ENCODE measurements at regions not wholly inside any gene's neighbourhood (a gene's known extent, or its start where the extent isn't known, plus 50 kb on each side); places are given as distances from the start of the nearest gene placed in this dataset.

DNA sequence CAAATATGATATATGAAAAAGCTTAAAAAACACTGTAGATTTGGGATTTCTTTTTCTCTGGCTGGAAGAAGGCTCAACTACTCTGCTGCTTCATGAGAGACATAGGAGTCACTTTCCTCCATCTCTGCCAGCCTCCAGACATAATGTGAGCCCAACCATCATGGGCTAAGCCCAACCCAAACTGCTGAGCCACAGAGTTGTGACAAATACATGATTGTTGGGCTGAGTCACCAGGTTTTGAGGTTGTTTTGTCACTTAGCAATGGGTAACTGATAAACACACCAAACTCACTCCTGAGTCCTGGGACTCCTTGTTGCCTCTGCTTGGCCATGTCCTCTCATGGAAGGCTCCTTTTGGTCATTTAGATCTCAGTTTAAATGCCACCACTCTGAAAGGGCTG, 381.8 kb upstream of the FZD8 start:
- ATAC-seq, result peak; percentile 55 to 74 (median 64)
- TF ChIP-seq, protein P1, sequence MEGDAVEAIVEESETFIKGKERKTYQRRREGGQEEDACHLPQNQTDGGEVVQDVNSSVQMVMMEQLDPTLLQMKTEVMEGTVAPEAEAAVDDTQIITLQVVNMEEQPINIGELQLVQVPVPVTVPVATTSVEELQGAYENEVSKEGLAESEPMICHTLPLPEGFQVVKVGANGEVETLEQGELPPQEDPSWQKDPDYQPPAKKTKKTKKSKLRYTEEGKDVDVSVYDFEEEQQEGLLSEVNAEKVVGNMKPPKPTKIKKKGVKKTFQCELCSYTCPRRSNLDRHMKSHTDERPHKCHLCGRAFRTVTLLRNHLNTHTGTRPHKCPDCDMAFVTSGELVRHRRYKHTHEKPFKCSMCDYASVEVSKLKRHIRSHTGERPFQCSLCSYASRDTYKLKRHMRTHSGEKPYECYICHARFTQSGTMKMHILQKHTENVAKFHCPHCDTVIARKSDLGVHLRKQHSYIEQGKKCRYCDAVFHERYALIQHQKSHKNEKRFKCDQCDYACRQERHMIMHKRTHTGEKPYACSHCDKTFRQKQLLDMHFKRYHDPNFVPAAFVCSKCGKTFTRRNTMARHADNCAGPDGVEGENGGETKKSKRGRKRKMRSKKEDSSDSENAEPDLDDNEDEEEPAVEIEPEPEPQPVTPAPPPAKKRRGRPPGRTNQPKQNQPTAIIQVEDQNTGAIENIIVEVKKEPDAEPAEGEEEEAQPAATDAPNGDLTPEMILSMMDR (IDR thresholded peaks at IDR 0.05), result no peak
- Histone ChIP-seq H3K27ac (no peak overlapping the region), H3K4me1 (no peaks in the 10 kb centered on the region), H3K27me3 (no peaks in the 10 kb centered on the region), H3K9me3 (no peaks in the 10 kb centered on the region), H3K36me3 (no peaks in the 10 kb centered on the region), H3K4me3 (no peak overlapping the region)
- peak in 2 of 6 donors; percentile 11 to 13 for DNase-seq
- intact Hi-C loops (cut with DNase I), result no loop called here
- no peak for FAIRE-seq

DNA sequence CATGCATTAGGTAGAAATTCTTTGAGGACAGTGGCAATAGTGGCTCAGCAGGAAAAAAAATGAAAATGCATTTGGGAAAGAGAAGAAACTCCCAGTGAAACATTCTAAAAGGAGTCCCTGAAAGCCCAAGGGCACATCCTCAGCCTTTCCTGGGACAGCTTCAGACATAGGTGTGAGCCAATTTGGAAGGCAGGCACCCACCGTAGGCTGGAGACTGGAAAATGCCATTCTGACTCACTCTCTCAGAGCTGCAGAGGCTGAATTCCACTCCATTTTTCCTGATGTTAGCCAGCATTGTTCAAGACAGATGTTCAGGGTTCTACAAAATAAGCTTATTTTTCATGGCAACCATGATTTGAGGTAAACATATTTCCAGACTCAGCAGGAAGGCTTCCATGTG, 379.0 kb upstream of the FZD8 start:
- no peak for FAIRE-seq

DNA sequence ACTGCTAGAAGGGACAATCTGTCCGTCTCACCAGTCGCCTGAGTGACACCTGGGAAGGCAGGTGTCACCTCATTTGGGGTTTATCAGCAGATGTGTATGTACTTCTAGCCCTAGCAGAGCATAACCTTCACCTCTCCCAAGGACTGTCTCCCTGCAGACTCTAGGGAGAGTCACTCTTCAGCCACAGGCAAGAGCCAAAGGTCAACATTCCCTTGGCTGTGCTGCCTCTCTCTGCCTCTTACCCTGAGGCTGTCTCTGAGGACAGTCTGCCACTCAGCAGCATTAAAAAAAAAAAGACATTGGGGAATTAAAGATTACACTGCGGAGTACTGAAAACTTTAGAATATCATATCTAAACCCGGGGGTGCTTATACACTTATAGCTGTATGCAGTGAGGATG, 377.7 kb upstream of the FZD8 start:
- TF ChIP-seq, protein P1 (IDR thresholded peaks at IDR 0.05), result no peak
- H3K27me3 ChIP-seq, result no peaks in the 10 kb centered on the region
- H3K9me3 ChIP-seq, result no peaks in the 10 kb centered on the region
- ATAC-seq (no peak), DNase-seq (no peak), FAIRE-seq (no peak)
- H3K27ac ChIP-seq, result no peak overlapping the region
- no peaks in the 10 kb centered on the region for H3K4me1 ChIP-seq
- intact Hi-C loops (cut with DNase I), result no loop called here
- no peaks in the 10 kb centered on the region for H3K36me3 ChIP-seq
- 75 to 83% methylated on average over 4 of the region's 4 CpGs for WGBS, 2 donors
- H3K4me3 ChIP-seq, result no peak overlapping the region

More for the DNA sequence above, 379.0 kb upstream of the FZD8 start:
- no peaks in the 10 kb centered on the region for H3K4me1 ChIP-seq
- TF ChIP-seq, protein P1 (IDR thresholded peaks at IDR 0.05), result no peak
- no peak overlapping the region for H3K4me3 ChIP-seq
- ATAC-seq (no peak), DNase-seq (no peak)
- no peaks in the 10 kb centered on the region for H3K36me3 ChIP-seq
- 0 to 36% methylated on average over 1 of the region's 1 CpG for WGBS, 2 donors
- H3K27me3 ChIP-seq, result no peaks in the 10 kb centered on the region
- H3K9me3 ChIP-seq, result no peaks in the 10 kb centered on the region
- intact Hi-C loops (cut with DNase I), result no loop called here
- no peak overlapping the region for H3K27ac ChIP-seq

DNA sequence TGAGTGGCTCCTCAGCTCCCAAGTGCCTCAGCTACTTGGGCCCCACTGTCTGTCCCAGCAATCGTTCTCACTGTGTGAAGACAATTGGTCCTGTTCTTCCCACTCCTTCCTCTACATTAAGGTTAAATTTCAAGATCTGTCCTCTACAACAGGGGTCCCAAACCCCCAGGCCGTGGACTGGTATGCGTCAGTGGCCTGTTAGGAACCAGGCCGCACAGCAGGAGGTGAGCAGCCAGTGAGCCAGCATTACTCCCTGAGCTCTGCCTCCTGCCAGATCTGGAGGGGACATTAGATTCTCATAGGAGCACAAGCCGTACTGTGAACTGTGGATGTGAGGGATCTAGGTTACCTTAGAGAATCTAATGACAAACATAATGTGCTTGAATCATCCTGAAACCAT, 376.9 kb upstream of the FZD8 start:
- Histone ChIP-seq H3K27ac (no peak overlapping the region), H3K4me3 (no peak overlapping the region), H3K9me3 (no peaks in the 10 kb centered on the region), H3K36me3 (no peaks in the 10 kb centered on the region), H3K27me3 (no peaks in the 10 kb centered on the region), H3K4me1 (no peaks in the 10 kb centered on the region)
- DNase-seq, result no peak
- TF ChIP-seq, protein P1 (IDR thresholded peaks at IDR 0.05), result no peak
- WGBS, 2 donors, result 83 to 87% methylated on average over 5 of the region's 5 CpGs
- intact Hi-C loops (cut with DNase I), result no loop called here
- no peak for FAIRE-seq
- ATAC-seq, result no peak

DNA sequence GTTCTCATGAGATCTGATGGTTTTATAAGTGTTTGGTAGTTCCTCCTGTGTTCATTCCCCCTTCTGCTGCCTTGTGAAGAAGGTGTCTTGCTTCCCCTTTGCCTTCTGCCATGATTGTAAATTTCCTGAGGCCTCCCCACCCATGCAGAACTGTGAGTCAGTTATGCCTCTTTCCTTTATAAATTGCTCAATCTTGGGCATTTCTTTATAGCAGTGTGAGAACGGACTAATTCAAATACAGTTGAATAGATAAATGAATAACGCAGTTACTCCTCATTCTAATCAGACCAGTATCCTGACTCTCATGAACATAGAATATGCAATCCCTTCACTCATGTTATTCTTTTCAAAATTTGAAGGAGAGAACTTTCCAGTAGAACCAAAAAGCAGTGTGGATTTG, 375.0 kb upstream of the FZD8 start:
- FAIRE-seq (no peak), DNase-seq (no peak), ATAC-seq (no peak)
- 79 to 82% methylated on average over 2 of the region's 2 CpGs for WGBS, 2 donors
- TF ChIP-seq, protein P1 (IDR thresholded peaks at IDR 0.05), result no peak
- Histone ChIP-seq H3K4me1 (no peaks in the 10 kb centered on the region), H3K27me3 (no peaks in the 10 kb centered on the region), H3K4me3 (no peak overlapping the region), H3K36me3 (no peaks in the 10 kb centered on the region), H3K9me3 (no peaks in the 10 kb centered on the region), H3K27ac (no peak overlapping the region)
- intact Hi-C loops (cut with DNase I), result no loop called here
